ENCODE measurements at regions not wholly inside any gene's neighbourhood (a gene's known extent, or its start where the extent isn't known, plus 50 kb on each side); places are given as distances from the start of the nearest gene placed in this dataset.

- no peak overlapping the region for H2AK5ac ChIP-seq (ENCODE audit: low read depth, low read length)
- no peak overlapping the region for H2BK5ac ChIP-seq (ENCODE audit: low read depth, low read length)
- no peak for DNase-seq (ENCODE audit: low read depth in 1 of 2, low spot score in 2 of 2)
- no peak overlapping the region for H4K5ac ChIP-seq (ENCODE audit: insufficient read length, low read depth, low read length)
- no peak overlapping the region for H3K14ac ChIP-seq (ENCODE audit: insufficient read length)
- H3K4me3 ChIP-seq (ENCODE audit: extremely low read depth in 1 of 4, insufficient read depth in 2 of 4, low read depth in 3 of 4, low read length in 4 of 4) = no peak overlapping the region
- no peaks in the 10 kb centered on the region for H3K36me3 ChIP-seq (ENCODE audit: control insufficient read depth in 2 of 4, insufficient read depth in 4 of 4, low read length in 3 of 4)
- no peak overlapping the region for H2BK20ac ChIP-seq (ENCODE audit: low read length)
- no peak overlapping the region for H3K23ac ChIP-seq (ENCODE audit: insufficient read length)
- no peak for FAIRE-seq
- no peak overlapping the region for H3K27ac ChIP-seq (ENCODE audit: low read depth, low read length)
- H4K8ac ChIP-seq (ENCODE audit: extremely low read depth, insufficient read depth, low read length) = no peak overlapping the region; the same call in 1 of the 2 replicates
- no peak overlapping the region for H3K9ac ChIP-seq (replicated peaks in 1 of 4; ENCODE audit: extremely low read depth in 1 of 4, low read depth in 3 of 4, low read length in 3 of 4)
- TF ChIP-seq BCL11A (IDR thresholded peaks at IDR 0.05; ENCODE audit: low read depth in 2 of 2, low read length in 2 of 2) = no peak
- TF ChIP-seq RBBP5 (IDR thresholded peaks at IDR 0.05; ENCODE audit: borderline replicate concordance, low read depth, low read length) = no peak
- no peak for TF ChIP-seq ATF3 (IDR thresholded peaks at IDR 0.05; ENCODE audit: insufficient read depth, low read depth, low read length)
- no peak for TF ChIP-seq EZH2 (IDR thresholded peaks at IDR 0.05; ENCODE audit: low read depth, low read length, severe bottlenecking)
- TF ChIP-seq HDAC2 (IDR thresholded peaks at IDR 0.05; ENCODE audit: borderline replicate concordance in 1 of 2, low read depth in 2 of 2, low read length in 2 of 2) = no peak
- no peak for TF ChIP-seq NANOG (IDR thresholded peaks at IDR 0.05; ENCODE audit: insufficient read depth, low read depth, low read length, poor library complexity, severe bottlenecking)
- no peak for TF ChIP-seq TAF7 (optimal IDR thresholded peaks at IDR 0.05; ENCODE audit: borderline replicate concordance, low read depth, low read length)
- TF ChIP-seq EGR1 (IDR thresholded peaks at IDR 0.05; ENCODE audit: borderline replicate concordance, low read depth, low read length) = no peak
- no peak for TF ChIP-seq BRCA1 (IDR thresholded peaks at IDR 0.05; ENCODE audit: low read depth, low read length)
- no peak for TF ChIP-seq ZNF274 (IDR thresholded peaks at IDR 0.05; ENCODE audit: borderline replicate concordance, extremely low read depth, low read length)
- TF ChIP-seq SIN3A (conservative IDR thresholded peaks at IDR 0.05 in 1 of 2, IDR thresholded peaks at IDR 0.05 in 1 of 2; ENCODE audit: low read depth in 1 of 2, low read length in 2 of 2) = no peak
- no peak for TF ChIP-seq RXRA (IDR thresholded peaks at IDR 0.05; ENCODE audit: insufficient read depth, low read depth, low read length)
- TF ChIP-seq MAFK (IDR thresholded peaks at IDR 0.05; ENCODE audit: low read depth, low read length) = no peak
- no peak for TF ChIP-seq TAF1 (IDR thresholded peaks at IDR 0.05; ENCODE audit: low read depth, low read length)
- no peaks in the 10 kb centered on the region for H3K23me2 ChIP-seq (ENCODE audit: low read depth, low read length)
- H3K4me2 ChIP-seq (ENCODE audit: insufficient read depth in 1 of 2, low read depth in 2 of 2, low read length in 2 of 2) = no peak overlapping the region
- CTCF ChIA-PET (ENCODE audit: partially characterized antibody) = no interaction called here
- POLR2A ChIA-PET (ENCODE audit: partially characterized antibody) = no interaction called here
- no peak overlapping the region for H3K56ac ChIP-seq (replicated peaks; ENCODE audit: insufficient read length, low read depth, low read length)
- no peak overlapping the region for H4K91ac ChIP-seq (replicated peaks; ENCODE audit: insufficient read length, low read length)
- H2BK15ac ChIP-seq (ENCODE audit: low read length) = no peak overlapping the region
- H3K27me3 ChIP-seq (replicated peaks in 1 of 4; ENCODE audit: control insufficient read depth in 3 of 4, extremely low read depth in 1 of 4, insufficient read depth in 3 of 4, low read length in 3 of 4) = no peaks in the 10 kb centered on the region
- no peak overlapping the region for H3K18ac ChIP-seq (ENCODE audit: extremely low read depth, low read length)
- no peak overlapping the region for H3K4ac ChIP-seq (replicated peaks; ENCODE audit: insufficient read length, low read depth, low read length)
- no peaks in the 10 kb centered on the region for H3K4me1 ChIP-seq (replicated peaks in 1 of 4; ENCODE audit: control insufficient read depth in 3 of 4, insufficient read depth in 4 of 4, low read length in 3 of 4)
- H2AFZ ChIP-seq (ENCODE audit: low read length) = no peak overlapping the region
- H3K9me3 ChIP-seq (ENCODE audit: insufficient read depth in 2 of 2, low read depth in 1 of 2, low read length in 1 of 2) = no peaks in the 10 kb centered on the region
- 86% methylated on average over 1 of the region's 2 CpGs; no CpG with 5 or more reads in 1 of the 2 experiments for WGBS, 2 experiments (ENCODE audit: extremely low coverage in 1 of 2, insufficient coverage in 1 of 2, insufficient read length in 1 of 2, insufficient replicate concordance in 2 of 2, low coverage in 1 of 2, low lambda C conversion rate in 2 of 2, missing lambda C conversion rate in 1 of 2)
- no peaks in the 10 kb centered on the region for H4K20me1 ChIP-seq (replicated peaks in 1 of 2; ENCODE audit: control insufficient read depth in 1 of 2, insufficient read depth in 2 of 2, low read length in 2 of 2)
- no peak overlapping the region for H2BK120ac ChIP-seq (replicated peaks; ENCODE audit: low read depth, low read length)
- no peaks in the 10 kb centered on the region for H3K79me1 ChIP-seq (ENCODE audit: low read depth, low read length)
- H2BK12ac ChIP-seq (ENCODE audit: low read depth, low read length) = no peak overlapping the region
- H3K79me2 ChIP-seq (ENCODE audit: control insufficient read depth in 1 of 2, insufficient read depth in 2 of 2, low read length in 2 of 2) = no peaks in the 10 kb centered on the region
Measured at GRCh38 chr1:192251735-192252134, 65.1 kb upstream of the RGS21 start.
